GM18502 (cell line): ENCODE measurements at regions not wholly inside any gene's neighbourhood (a gene's known extent, or its start where the extent isn't known, plus 50 kb on each side); places are given as distances from the start of the nearest gene placed in this dataset.

Source experiments
- ATAC-seq: cut with Tn5 transposase; IDR thresholded peaks from one replicate; pipeline ENCODE4 v1.9.1; 2021; ENCODE audit warnings: mild to moderate bottlenecking; ENCODE audit not compliant: unreplicated experiment, poor library complexity

- ATAC-seq: no peak
Measured at GRCh38 chr1:114315631-114316030, 162.0 kb upstream of the SYT6 start.

DNA sequence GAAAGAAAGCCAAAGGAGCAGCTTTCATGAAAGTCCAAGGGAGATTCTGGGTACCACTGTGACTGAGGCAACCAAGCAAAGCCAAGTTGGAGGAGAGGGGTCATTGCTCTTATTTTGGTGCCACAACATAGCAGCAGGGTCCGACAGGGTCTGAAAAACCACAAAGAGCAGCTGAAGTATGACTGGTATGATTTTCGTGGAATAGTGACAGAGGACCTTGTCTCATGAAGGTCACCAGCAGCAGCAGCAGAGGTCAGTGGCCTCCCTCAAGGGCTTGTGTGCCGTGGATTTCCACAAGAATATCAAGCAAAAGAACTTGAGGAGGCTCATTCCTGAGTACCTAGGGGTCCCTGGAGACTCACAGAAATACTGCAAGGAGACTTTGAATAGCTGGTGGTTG lies 160.9 kb upstream of the SYT6 start:
- ATAC-seq: no peak

DNA sequence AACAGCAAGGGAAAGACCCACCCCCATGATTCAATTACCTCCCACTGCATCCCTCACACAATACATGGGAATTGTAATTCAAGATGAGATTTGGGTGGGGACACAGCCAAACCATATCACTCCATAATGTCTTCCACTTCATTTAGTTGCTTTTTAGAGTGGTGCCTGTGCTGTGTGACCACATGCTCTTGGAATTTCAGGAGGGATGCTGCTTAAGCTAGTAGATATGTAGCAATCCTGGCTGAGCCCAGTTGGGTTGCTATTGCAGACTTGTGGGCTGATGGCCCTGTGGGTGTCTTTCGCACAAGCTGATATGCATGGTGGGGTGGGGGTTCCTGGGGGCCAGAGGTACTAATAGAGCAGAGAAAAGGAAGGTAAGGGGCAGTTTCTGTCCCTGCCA lies 160.4 kb upstream of the SYT6 start:
- ATAC-seq: no peak

DNA sequence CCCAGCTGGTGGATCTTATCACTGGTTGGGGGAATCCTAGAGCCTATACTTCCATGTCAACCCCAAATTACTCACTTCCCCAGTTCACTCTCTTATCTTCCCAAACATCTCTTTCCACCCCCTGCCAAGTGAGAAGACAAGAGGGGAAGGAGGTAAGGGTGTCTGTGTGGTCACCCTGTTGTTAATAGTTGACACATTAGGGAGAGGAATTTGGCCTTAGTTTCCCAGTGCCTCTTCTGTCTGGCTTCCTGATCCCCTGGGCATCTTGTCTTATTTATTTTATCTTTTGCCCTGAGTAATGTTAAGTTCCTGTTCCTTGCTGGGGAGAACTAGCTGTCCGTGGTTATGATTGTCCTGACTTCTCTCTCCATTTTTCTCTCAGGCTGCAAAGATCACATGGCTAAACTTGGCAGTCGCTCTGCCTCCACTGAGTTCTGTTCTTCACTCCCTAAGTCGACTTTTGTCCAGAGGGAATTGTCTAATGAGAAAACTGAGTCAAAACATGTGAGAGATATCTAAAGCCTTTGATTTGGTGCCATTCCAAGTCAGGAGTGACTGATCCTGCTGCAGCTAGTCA lies 157.1 kb upstream of the SYT6 start:
- ATAC-seq: no peak

GRCh38 chr1:114302821-114303220 lies 149.2 kb upstream of the SYT6 start:
- ATAC-seq: no peak

- no peak for ATAC-seq
Measured at GRCh38 chr1:114299331-114299975, 145.8 kb upstream of the SYT6 start.

GRCh38 chr1:114298008-114298407 lies 144.3 kb upstream of the SYT6 start:
- no peak for ATAC-seq

GRCh38 chr1:114296413-114296812 lies 142.7 kb upstream of the SYT6 start:
- no peak for ATAC-seq

DNA sequence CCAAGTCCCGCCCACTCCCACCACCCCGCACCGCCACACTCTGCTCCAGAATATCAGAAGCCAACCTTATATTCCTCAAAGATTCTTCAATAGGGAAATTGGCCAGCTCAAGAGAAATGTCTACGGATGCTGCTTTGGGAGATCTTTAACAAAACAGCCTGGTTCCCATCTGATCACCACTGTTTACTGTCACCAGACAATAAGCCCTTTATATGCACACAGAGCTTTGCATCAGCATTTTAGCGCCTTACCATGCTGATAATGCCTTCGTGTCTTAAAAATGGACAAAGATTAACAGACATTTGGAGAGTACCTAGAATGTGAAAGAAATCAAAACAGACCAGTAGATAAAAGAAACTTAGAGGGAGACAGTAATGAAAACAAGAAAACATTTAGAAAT lies 141.7 kb upstream of the SYT6 start:
- ATAC-seq: no peak

DNA sequence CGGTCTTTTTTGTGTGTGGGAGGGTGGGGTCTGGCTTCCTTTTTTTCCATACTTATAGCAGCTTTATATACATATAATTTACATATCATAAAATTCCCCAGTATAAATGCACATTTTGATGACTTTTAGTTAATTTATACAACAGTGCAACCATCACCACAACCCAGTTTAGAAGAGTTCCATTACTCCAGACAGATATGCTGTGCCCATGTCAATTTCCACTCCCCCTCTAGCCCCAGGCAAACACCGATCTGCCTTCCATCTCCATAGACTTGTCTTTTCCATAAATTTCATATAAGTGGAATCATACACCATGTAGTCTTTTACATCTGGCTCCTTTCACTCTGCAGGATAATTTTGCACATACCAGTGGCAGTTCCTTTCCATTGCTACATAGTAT lies 139.2 kb upstream of the SYT6 start:
- ATAC-seq: no peak

GRCh38 chr1:114292194-114292593 lies 138.5 kb upstream of the SYT6 start:
- no peak for ATAC-seq

DNA sequence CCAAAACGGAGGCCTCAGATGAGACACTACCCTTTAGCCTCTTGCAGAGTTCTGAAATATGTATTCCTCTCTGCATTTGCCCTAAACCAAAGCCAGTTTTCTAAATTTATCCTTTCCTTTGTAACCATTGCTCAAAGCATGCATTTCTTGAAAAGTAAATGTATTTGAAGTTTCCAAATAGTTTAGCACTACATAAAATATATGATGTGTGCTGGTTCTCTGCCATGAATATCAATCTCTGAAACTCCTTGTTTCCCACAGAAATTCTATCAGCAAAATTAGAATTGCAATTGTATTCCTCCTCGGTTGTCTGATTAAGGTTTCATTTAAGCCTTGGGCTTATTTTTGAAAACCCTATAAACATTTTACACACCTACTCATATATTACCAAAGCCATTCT lies 137.1 kb upstream of the SYT6 start:
- no peak for ATAC-seq

GRCh38 chr1:114290341-114290740 lies 136.7 kb upstream of the SYT6 start:
- ATAC-seq: no peak

DNA sequence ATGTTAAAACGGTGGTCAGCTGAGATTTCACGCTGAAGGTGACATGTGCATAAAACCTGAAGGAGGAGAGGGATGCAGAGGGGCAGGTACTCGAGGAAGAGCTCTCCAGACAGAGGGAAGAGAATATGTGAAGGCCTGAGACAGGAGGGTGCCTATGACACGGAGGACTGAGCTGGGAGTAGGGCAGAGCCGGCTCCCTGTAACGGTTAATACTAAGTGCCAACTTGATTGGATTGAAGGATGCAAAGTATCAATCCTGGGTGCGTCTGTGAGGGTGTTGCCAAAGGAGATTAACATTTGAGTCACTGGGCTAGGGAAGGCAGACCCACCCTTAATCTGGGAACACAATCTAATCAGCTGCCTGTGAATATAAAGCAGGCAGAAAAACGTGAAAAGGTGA lies 136.2 kb upstream of the SYT6 start:
- no peak for ATAC-seq

DNA sequence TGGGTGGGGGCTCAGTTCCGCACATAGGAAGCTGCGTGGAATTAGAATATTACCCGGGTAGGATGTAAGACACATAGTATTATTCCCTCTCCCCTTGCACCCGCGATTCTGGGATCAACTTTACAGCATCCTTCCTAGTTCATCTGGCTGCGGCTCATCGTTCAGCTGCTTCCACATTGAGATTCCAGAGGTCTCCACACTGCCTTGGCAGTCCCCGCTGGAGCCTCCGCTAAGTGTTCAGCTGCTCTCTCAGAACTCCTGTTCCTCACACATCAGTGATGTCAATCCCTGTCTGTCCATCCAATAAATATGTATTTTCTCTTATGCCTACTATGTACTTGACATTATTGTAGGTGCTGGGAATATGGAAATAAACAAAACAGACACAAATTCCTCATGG lies 135.6 kb upstream of the SYT6 start:
- ATAC-seq: no peak

- ATAC-seq: no peak
Measured at GRCh38 chr1:114286960-114287359, 133.3 kb upstream of the SYT6 start.

DNA sequence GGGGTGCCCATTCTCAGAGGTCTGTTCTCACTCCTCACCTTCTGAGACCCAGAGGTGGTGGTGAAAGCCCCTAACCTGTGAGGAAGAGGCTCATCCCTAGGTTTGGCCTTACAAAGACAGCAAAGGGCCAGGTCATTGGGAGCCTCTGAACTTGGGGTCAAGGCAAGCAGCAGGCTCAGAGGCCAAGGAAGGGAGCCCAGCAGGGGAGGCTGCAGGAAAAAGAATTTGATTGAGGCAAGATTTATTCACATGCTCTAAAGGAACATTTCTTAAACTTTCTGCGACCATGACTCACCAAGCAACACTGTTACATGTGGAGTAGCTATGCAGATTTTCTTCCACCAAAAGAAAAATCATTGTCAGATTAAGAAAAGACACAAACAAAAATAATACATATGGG lies 132.5 kb upstream of the SYT6 start:
- no peak for ATAC-seq

- ATAC-seq: peak; percentile 87
Measured at GRCh38 chr1:114282751-114283403, 129.2 kb upstream of the SYT6 start.

- ATAC-seq: no peak
Measured at GRCh38 chr1:114278911-114279310, 125.2 kb upstream of the SYT6 start.

- no peak for ATAC-seq
Measured at GRCh38 chr1:114278430-114278829, 124.8 kb upstream of the SYT6 start.

- ATAC-seq: no peak
Measured at GRCh38 chr1:114274621-114275317, 121.1 kb upstream of the SYT6 start.
